ENCODE measurements at regions not wholly inside any gene's neighbourhood (a gene's known extent, or its start where the extent isn't known, plus 50 kb on each side); places are given as distances from the start of the nearest gene placed in this dataset.

DNA sequence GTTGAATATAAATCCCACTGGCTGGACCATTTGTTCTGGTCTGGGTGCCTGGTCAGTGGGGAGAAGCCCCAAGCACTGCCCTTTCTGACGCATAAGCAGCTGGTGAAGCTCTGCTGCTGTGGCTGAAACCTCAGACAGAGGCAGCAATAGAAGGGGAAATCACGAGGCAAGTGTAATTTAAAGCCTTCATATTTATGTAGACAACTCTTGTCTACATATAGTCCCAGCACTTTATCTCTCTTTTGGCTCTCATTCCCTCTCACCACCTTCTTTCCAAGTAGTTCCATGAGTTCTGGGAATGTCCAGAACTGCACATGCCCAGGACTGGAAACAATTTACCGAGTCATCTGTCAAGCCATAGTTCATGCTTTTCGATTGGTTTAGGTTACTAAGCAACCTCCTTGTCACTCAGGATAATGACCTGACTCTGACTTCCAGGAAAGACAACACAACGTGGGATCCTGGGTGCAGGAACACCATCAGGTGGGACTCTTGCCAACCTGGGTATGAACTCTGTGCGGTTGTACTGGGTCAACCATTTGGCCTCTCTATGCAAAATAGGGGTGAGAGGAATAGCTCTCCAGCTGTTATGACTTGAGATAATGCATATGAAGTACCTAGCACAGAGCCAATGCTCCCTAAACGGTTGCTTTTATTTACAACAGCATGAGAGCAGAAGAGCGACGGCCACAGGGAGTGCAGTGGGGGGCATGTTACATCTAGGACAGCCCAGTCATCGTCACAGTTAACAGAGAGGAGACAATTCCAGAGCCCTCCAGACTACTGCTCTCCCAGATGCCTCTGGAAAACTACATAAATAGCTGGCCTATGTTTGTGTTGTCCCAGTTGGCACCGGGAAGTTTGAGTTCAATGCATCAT is 321.9 kb downstream of the FOXO1 start:
- no peaks in the 10 kb centered on the region for H3K79me2 ChIP-seq (ENCODE audit: control insufficient read depth, insufficient read depth, low read length)
- H3K9ac ChIP-seq (ENCODE audit: control insufficient read depth, insufficient read depth, low read length) = no peak overlapping the region
- peak overlapping the region; percentile 56; the same call in 1 of the 2 replicates for H3K4me2 ChIP-seq (ENCODE audit: control insufficient read depth, insufficient read depth)
- no peak overlapping the region for H3K27ac ChIP-seq (ENCODE audit: control insufficient read depth, insufficient read depth)
- no peaks in the 10 kb centered on the region for H3K9me3 ChIP-seq (replicated peaks; ENCODE audit: control insufficient read depth, insufficient read depth, low read length)
- ChIA-PET SMC1A (ENCODE audit: uncharacterized antibody, unreplicated experiment) (interaction anchor here (0.6 to 1.2 kb wide), 4 partner anchors 11 to 50 kb away, joined by 3 read pairs; no protein-coding TSS in a partner anchor), RAD21 (ENCODE audit: unreplicated experiment) (interaction anchor here (1.0 kb wide), 1 partner anchor 323 kb away, joined by 3 read pairs; no protein-coding TSS in a partner anchor), CTCF (no interaction called here), POLR2A (no interaction called here)
- peak; percentile 7 for DNase-seq (ENCODE audit: low read depth, low spot score)
- BruUV-seq (replicated peaks) = no TSS peak
- 50% methylated on average over 11 of the region's 11 CpGs for whole genome bisulfite sequencing (ENCODE audit: insufficient coverage, insufficient replicate concordance, low lambda C conversion rate, missing lambda C conversion rate)
- FAIRE-seq = no peak
- H3K4me1 ChIP-seq (ENCODE audit: control insufficient read depth, insufficient read depth, low read length) = peaks cover 11% of the 10 kb centered on the region
- peak; percentile 80 for ATAC-seq
- intact Hi-C loops (cut with micrococcal nuclease; ENCODE audit: unreplicated experiment) = no loop called here
- H3K36me3 ChIP-seq (ENCODE audit: control insufficient read depth in 2 of 2, insufficient read depth in 2 of 2, low read length in 1 of 2) = no peaks in the 10 kb centered on the region
- H4K20me1 ChIP-seq (ENCODE audit: control insufficient read depth, insufficient read depth) = no peaks in the 10 kb centered on the region
- no peak overlapping the region for H3K4me3 ChIP-seq
- no peak overlapping the region for H2AFZ ChIP-seq (ENCODE audit: control insufficient read depth, low read depth, low read length)
- peaks cover 0 to 2% of the 10 kb centered on the region in 2 experiments; a peak in 1 of 4 replicates for H3K27me3 ChIP-seq (replicated peaks in 1 of 2; ENCODE audit: control insufficient read depth in 2 of 2, insufficient read depth in 2 of 2, low read length in 1 of 2)
- in situ Hi-C loops (cut with MboI) = no loop called here
- peak; percentile 73; the same call in 1 of the 2 replicates for TF ChIP-seq TCF12 (IDR thresholded peaks at IDR 0.05; ENCODE audit: low read depth, low read length)
- TF ChIP-seq, protein P1, sequence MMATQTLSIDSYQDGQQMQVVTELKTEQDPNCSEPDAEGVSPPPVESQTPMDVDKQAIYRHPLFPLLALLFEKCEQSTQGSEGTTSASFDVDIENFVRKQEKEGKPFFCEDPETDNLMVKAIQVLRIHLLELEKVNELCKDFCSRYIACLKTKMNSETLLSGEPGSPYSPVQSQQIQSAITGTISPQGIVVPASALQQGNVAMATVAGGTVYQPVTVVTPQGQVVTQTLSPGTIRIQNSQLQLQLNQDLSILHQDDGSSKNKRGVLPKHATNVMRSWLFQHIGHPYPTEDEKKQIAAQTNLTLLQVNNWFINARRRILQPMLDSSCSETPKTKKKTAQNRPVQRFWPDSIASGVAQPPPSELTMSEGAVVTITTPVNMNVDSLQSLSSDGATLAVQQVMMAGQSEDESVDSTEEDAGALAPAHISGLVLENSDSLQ (IDR thresholded peaks at IDR 0.05) = peak; percentile 89
- TF ChIP-seq, protein P2, sequence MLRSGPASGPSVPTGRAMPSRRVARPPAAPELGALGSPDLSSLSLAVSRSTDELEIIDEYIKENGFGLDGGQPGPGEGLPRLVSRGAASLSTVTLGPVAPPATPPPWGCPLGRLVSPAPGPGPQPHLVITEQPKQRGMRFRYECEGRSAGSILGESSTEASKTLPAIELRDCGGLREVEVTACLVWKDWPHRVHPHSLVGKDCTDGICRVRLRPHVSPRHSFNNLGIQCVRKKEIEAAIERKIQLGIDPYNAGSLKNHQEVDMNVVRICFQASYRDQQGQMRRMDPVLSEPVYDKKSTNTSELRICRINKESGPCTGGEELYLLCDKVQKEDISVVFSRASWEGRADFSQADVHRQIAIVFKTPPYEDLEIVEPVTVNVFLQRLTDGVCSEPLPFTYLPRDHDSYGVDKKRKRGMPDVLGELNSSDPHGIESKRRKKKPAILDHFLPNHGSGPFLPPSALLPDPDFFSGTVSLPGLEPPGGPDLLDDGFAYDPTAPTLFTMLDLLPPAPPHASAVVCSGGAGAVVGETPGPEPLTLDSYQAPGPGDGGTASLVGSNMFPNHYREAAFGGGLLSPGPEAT (IDR thresholded peaks at IDR 0.05; ENCODE audit: low read depth) = 0 out of 2 replicates have a peak, but pooled peaks have one; percentile 22
- no peak for TF ChIP-seq SMARCA5 (IDR thresholded peaks at IDR 0.05)
- no peak for TF ChIP-seq BMI1 (IDR thresholded peaks at IDR 0.05; ENCODE audit: borderline replicate concordance)
- peak; percentile 58; the same call in 1 of the 3 replicates for TF ChIP-seq POU2F2 (IDR thresholded peaks at IDR 0.05; ENCODE audit: borderline replicate concordance, low read depth, low read length)
- TF ChIP-seq STAT1 (conservative IDR thresholded peaks at IDR 0.05) = no peak
- no peak for TF ChIP-seq SP1 (IDR thresholded peaks at IDR 0.05; ENCODE audit: low read depth, low read length)
- TF ChIP-seq ATF7 (IDR thresholded peaks at IDR 0.05; ENCODE audit: low read depth) = no peak
- TF ChIP-seq, protein P3, sequence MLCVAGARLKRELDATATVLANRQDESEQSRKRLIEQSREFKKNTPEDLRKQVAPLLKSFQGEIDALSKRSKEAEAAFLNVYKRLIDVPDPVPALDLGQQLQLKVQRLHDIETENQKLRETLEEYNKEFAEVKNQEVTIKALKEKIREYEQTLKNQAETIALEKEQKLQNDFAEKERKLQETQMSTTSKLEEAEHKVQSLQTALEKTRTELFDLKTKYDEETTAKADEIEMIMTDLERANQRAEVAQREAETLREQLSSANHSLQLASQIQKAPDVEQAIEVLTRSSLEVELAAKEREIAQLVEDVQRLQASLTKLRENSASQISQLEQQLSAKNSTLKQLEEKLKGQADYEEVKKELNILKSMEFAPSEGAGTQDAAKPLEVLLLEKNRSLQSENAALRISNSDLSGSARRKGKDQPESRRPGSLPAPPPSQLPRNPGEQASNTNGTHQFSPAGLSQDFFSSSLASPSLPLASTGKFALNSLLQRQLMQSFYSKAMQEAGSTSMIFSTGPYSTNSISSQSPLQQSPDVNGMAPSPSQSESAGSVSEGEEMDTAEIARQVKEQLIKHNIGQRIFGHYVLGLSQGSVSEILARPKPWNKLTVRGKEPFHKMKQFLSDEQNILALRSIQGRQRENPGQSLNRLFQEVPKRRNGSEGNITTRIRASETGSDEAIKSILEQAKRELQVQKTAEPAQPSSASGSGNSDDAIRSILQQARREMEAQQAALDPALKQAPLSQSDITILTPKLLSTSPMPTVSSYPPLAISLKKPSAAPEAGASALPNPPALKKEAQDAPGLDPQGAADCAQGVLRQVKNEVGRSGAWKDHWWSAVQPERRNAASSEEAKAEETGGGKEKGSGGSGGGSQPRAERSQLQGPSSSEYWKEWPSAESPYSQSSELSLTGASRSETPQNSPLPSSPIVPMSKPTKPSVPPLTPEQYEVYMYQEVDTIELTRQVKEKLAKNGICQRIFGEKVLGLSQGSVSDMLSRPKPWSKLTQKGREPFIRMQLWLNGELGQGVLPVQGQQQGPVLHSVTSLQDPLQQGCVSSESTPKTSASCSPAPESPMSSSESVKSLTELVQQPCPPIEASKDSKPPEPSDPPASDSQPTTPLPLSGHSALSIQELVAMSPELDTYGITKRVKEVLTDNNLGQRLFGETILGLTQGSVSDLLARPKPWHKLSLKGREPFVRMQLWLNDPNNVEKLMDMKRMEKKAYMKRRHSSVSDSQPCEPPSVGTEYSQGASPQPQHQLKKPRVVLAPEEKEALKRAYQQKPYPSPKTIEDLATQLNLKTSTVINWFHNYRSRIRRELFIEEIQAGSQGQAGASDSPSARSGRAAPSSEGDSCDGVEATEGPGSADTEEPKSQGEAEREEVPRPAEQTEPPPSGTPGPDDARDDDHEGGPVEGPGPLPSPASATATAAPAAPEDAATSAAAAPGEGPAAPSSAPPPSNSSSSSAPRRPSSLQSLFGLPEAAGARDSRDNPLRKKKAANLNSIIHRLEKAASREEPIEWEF (IDR thresholded peaks at IDR 0.05; ENCODE audit: insufficient replicate concordance, low read depth, low read length) = no peak
- no peak for TF ChIP-seq TCF7 (IDR thresholded peaks at IDR 0.05; ENCODE audit: borderline replicate concordance)
- TF ChIP-seq, protein P4, sequence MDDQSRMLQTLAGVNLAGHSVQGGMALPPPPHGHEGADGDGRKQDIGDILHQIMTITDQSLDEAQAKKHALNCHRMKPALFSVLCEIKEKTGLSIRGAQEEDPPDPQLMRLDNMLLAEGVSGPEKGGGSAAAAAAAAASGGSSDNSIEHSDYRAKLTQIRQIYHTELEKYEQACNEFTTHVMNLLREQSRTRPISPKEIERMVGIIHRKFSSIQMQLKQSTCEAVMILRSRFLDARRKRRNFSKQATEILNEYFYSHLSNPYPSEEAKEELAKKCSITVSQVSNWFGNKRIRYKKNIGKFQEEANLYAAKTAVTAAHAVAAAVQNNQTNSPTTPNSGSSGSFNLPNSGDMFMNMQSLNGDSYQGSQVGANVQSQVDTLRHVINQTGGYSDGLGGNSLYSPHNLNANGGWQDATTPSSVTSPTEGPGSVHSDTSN (IDR thresholded peaks at IDR 0.05; ENCODE audit: insufficient replicate concordance, low read depth, low read length) = peak; percentile 75
- TF ChIP-seq ASH2L (IDR thresholded peaks at IDR 0.05; ENCODE audit: borderline replicate concordance, low read depth) = no peak
- no peak for TF ChIP-seq MTA2 (IDR thresholded peaks at IDR 0.05; ENCODE audit: low read depth)
